ENCODE measurements at regions not wholly inside any gene's neighbourhood (a gene's known extent, or its start where the extent isn't known, plus 50 kb on each side); places are given as distances from the start of the nearest gene placed in this dataset.
"Not testable (repeated sequence)": the region's sequence is repeated elsewhere in the genome, so short reads cannot be mapped to it uniquely, and the experiment has no call there.

DNA sequence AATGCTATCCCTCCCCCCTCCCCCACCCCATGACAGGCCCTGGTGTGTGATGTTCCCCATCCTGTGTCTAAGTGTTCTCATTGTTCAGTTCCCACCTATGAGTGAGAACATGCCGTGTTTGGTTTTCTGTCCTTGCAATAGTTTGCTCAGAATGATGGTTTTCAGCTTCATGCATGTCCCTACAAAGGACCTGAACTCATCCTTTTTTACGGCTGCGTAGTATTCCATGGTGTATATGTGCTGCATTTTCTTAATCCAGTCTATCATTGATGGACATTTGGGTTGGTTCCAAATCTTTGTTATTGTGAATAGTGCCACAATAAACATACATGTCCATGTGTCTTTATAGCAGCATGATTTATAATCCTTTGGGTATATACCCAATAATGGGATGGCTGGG lies 215.0 kb downstream of the DLEU7 start:
- H3K9me3 ChIP-seq (ENCODE audit: insufficient read depth, low read depth, low read length); H3K27me3 ChIP-seq (ENCODE audit: insufficient read depth, low read length); H3K27ac ChIP-seq (ENCODE audit: low read depth, low read length); H3K4me3 ChIP-seq (ENCODE audit: low read length); H3K4me1 ChIP-seq (ENCODE audit: insufficient read depth, low read length); H3K9ac ChIP-seq (ENCODE audit: low read depth, low read length); H3K36me3 ChIP-seq (ENCODE audit: insufficient read depth, low read length): not testable (repeated sequence)
- whole genome bisulfite sequencing, result 94% methylated on average over 3 of the region's 3 CpGs

DNA sequence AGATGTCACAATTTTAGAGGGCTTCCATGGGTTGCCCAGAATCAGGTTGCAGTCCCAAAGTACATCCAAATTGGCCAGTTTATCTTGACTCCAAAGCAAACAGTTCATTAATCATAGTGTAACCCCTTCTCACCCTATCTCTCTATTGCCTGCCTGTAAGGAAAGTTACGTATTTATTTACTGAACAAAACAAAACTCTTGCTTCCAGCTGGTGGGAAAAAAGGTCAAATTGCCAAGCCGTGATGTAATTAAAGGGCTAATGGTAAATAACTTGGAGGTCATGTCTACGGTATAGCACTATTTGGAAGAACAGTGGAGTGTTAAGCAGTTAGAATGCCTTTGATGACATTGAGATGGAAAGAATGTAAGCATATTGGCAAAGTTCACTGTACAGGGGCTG lies 214.0 kb downstream of the DLEU7 start:
- H3K9me3 ChIP-seq (ENCODE audit: insufficient read depth, low read depth, low read length), result no peaks in the 10 kb centered on the region
- no peak overlapping the region for H3K27ac ChIP-seq (ENCODE audit: low read depth, low read length)
- H3K27me3 ChIP-seq (ENCODE audit: insufficient read depth, low read length), result no peaks in the 10 kb centered on the region
- no peak overlapping the region for H3K9ac ChIP-seq (ENCODE audit: low read depth, low read length)
- WGBS, result 95% methylated on average over 3 of the region's 3 CpGs
- no peaks in the 10 kb centered on the region for H3K4me1 ChIP-seq (ENCODE audit: insufficient read depth, low read length)
- no peak overlapping the region for H3K4me3 ChIP-seq (ENCODE audit: low read length)
- H3K36me3 ChIP-seq (ENCODE audit: insufficient read depth, low read length), result no peaks in the 10 kb centered on the region

DNA sequence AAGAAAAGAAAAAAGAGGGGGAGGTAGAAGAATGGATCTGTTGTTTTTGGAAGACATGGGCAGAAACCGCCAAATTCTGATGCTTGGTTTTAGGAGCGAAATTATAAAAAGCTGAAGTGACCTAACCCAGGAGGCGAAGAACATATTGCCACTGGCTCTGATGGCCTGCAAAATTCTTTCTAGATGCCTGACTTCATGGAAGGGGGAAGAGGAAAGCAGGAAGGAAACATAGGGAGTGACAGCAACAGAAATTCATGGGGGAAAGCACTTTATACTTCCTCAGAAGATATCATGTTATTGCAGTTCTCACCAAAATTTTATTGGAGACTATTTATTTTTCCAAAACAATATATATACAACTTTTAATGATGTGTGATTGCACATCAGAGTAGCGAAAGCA lies 213.5 kb downstream of the DLEU7 start:
- no peak overlapping the region for H3K27ac ChIP-seq (ENCODE audit: low read depth, low read length)
- 94% methylated on average over 4 of the region's 4 CpGs for WGBS
- no peak overlapping the region for H3K9ac ChIP-seq (ENCODE audit: low read depth, low read length)
- no peak overlapping the region for H3K4me3 ChIP-seq (ENCODE audit: low read length)
- H3K36me3 ChIP-seq (ENCODE audit: insufficient read depth, low read length), result no peaks in the 10 kb centered on the region
- H3K27me3 ChIP-seq (ENCODE audit: insufficient read depth, low read length), result no peaks in the 10 kb centered on the region
- H3K4me1 ChIP-seq (ENCODE audit: insufficient read depth, low read length), result no peaks in the 10 kb centered on the region
- H3K9me3 ChIP-seq (ENCODE audit: insufficient read depth, low read depth, low read length), result no peaks in the 10 kb centered on the region

DNA sequence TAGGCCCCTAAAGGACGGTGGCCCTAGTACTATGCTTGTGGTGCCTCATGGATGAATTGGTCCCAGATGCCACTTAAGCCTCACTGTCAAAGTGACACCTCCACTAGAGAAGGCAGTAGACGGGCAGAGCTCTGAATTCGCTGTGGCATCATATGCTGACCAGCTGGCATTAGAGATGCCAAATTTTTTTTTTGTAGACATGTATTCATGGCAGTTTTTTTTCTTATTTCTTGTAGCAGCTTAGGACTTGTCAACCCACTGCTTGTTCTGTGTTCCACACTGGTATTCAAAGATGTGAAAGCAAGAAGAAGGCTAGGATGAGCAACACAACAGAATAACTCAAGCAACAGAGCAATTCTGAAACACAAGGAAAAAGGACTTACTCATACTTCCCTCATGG lies 212.5 kb downstream of the DLEU7 start:
- no peaks in the 10 kb centered on the region for H3K27me3 ChIP-seq (ENCODE audit: insufficient read depth, low read length)
- H3K4me1 ChIP-seq (ENCODE audit: insufficient read depth, low read length), result peaks cover 6% of the 10 kb centered on the region; the same call in 1 of the 2 replicates
- H3K27ac ChIP-seq (ENCODE audit: low read depth, low read length), result no peak overlapping the region
- no peaks in the 10 kb centered on the region for H3K9me3 ChIP-seq (ENCODE audit: insufficient read depth, low read depth, low read length)
- no peaks in the 10 kb centered on the region for H3K36me3 ChIP-seq (ENCODE audit: insufficient read depth, low read length)
- H3K4me3 ChIP-seq (ENCODE audit: low read length), result no peak overlapping the region
- 94% methylated on average over 3 of the region's 3 CpGs for WGBS
- no peak overlapping the region for H3K9ac ChIP-seq (ENCODE audit: low read depth, low read length)

GRCh38 chr13:50634339-50634738 lies 209.2 kb downstream of the DLEU7 start:
- 98% methylated on average over 3 of the region's 3 CpGs for WGBS
- Histone ChIP-seq H3K9me3 (ENCODE audit: insufficient read depth, low read depth, low read length) (no peaks in the 10 kb centered on the region), H3K4me3 (ENCODE audit: low read length) (no peak overlapping the region), H3K27ac (ENCODE audit: low read depth, low read length) (no peak overlapping the region), H3K27me3 (ENCODE audit: insufficient read depth, low read length) (no peaks in the 10 kb centered on the region), H3K9ac (ENCODE audit: low read depth, low read length) (no peak overlapping the region), H3K36me3 (ENCODE audit: insufficient read depth, low read length) (no peaks in the 10 kb centered on the region), H3K4me1 (ENCODE audit: insufficient read depth, low read length) (peaks cover 15% of the 10 kb centered on the region)

GRCh38 chr13:50635504-50635903 lies 208.0 kb downstream of the DLEU7 start:
- 85% methylated on average over 3 of the region's 3 CpGs for WGBS
- Histone ChIP-seq H3K9ac (ENCODE audit: low read depth, low read length) (no peak overlapping the region), H3K36me3 (ENCODE audit: insufficient read depth, low read length) (no peaks in the 10 kb centered on the region), H3K4me1 (ENCODE audit: insufficient read depth, low read length) (peaks cover 15% of the 10 kb centered on the region), H3K27ac (ENCODE audit: low read depth, low read length) (no peak overlapping the region), H3K9me3 (ENCODE audit: insufficient read depth, low read depth, low read length) (no peaks in the 10 kb centered on the region), H3K27me3 (ENCODE audit: insufficient read depth, low read length) (no peaks in the 10 kb centered on the region), H3K4me3 (ENCODE audit: low read length) (no peak overlapping the region)

DNA sequence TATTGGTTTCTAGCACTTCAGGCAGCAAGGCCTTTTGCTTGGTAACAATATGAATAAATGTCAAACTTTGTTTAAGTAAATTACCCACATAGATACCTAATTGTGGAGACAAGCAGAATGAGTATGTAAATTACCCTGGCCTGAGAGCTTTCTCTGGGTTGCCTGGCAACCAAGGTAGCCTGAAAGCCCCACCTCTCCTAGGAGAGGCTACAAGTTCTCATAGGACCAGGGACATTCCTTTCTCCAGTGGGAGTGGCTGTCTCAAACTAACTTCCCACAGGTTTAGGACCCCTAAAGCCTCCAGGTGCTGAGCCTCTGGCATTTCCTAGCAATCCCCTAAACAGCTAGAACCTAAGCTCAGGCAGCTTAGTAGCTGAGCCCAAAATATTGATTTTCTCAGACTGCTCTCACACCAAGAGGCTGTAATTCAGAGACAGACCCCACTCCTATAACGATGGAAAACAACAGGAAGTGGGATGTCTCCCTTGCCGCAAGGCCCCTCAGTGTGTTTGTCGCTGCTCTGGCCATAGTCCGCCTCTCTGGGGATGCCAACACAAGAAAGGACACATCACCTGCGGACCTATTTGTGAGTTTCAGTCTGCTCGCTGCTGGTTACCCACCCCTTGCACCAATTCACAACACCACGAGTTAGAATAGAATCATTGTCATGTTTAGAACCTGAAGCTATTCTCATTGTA lies 207.3 kb downstream of the DLEU7 start:
- Histone ChIP-seq H3K4me3 (ENCODE audit: low read length) (peak overlapping the region; percentile 9), H3K4me1 (ENCODE audit: insufficient read depth, low read length) (peaks cover 15% of the 10 kb centered on the region), H3K9ac (ENCODE audit: low read depth, low read length) (no peak overlapping the region), H3K36me3 (ENCODE audit: insufficient read depth, low read length) (no peaks in the 10 kb centered on the region), H3K27ac (ENCODE audit: low read depth, low read length) (no peak overlapping the region; the same call in 1 of the 2 replicates), H3K27me3 (ENCODE audit: insufficient read depth, low read length) (no peaks in the 10 kb centered on the region), H3K9me3 (ENCODE audit: insufficient read depth, low read depth, low read length) (no peaks in the 10 kb centered on the region)
- 51% methylated on average over 7 of the region's 7 CpGs for WGBS

- 93% methylated on average over 5 of the region's 5 CpGs for WGBS
- Histone ChIP-seq H3K4me3 (ENCODE audit: low read length) (no peak overlapping the region), H3K4me1 (ENCODE audit: insufficient read depth, low read length) (no peaks in the 10 kb centered on the region)
Observed at GRCh38 chr13:50643060-50643459, 200.4 kb downstream of the DLEU7 start.

GRCh38 chr13:50644081-50644871 lies 199.2 kb downstream of the DLEU7 start:
- Histone ChIP-seq H3K27me3 (ENCODE audit: insufficient read depth, low read length) (no peaks in the 10 kb centered on the region), H3K9ac (ENCODE audit: low read depth, low read length) (no peak overlapping the region), H3K27ac (ENCODE audit: low read depth, low read length) (no peak overlapping the region), H3K4me3 (ENCODE audit: low read length) (no peak overlapping the region), H3K9me3 (ENCODE audit: insufficient read depth, low read depth, low read length) (no peaks in the 10 kb centered on the region), H3K36me3 (ENCODE audit: insufficient read depth, low read length) (no peaks in the 10 kb centered on the region), H3K4me1 (ENCODE audit: insufficient read depth, low read length) (no peaks in the 10 kb centered on the region)
- WGBS, result 92% methylated on average over 3 of the region's 5 CpGs

More at GRCh38 chr13:50643060-50643459, 200.4 kb downstream of the DLEU7 start:
- no peaks in the 10 kb centered on the region for H3K9me3 ChIP-seq (ENCODE audit: insufficient read depth, low read depth, low read length)
- no peak overlapping the region for H3K9ac ChIP-seq (ENCODE audit: low read depth, low read length)
- no peaks in the 10 kb centered on the region for H3K36me3 ChIP-seq (ENCODE audit: insufficient read depth, low read length)
- no peak overlapping the region for H3K27ac ChIP-seq (ENCODE audit: low read depth, low read length)
- H3K27me3 ChIP-seq (ENCODE audit: insufficient read depth, low read length), result no peaks in the 10 kb centered on the region

GRCh38 chr13:50645092-50645491 lies 198.4 kb downstream of the DLEU7 start:
- no peak overlapping the region for H3K27ac ChIP-seq (ENCODE audit: low read depth, low read length)
- H3K27me3 ChIP-seq (ENCODE audit: insufficient read depth, low read length), result no peaks in the 10 kb centered on the region
- no peaks in the 10 kb centered on the region for H3K9me3 ChIP-seq (ENCODE audit: insufficient read depth, low read depth, low read length)
- no peak overlapping the region for H3K9ac ChIP-seq (ENCODE audit: low read depth, low read length)
- H3K36me3 ChIP-seq (ENCODE audit: insufficient read depth, low read length), result no peaks in the 10 kb centered on the region
- no peak overlapping the region for H3K4me3 ChIP-seq (ENCODE audit: low read length)
- WGBS, result 90% methylated on average over 4 of the region's 4 CpGs
- no peaks in the 10 kb centered on the region for H3K4me1 ChIP-seq (ENCODE audit: insufficient read depth, low read length)

- H3K27ac ChIP-seq (ENCODE audit: low read depth, low read length), result no peak overlapping the region
- H3K9me3 ChIP-seq (ENCODE audit: insufficient read depth, low read depth, low read length), result no peaks in the 10 kb centered on the region
- H3K4me3 ChIP-seq (ENCODE audit: low read length), result no peak overlapping the region
- 96% methylated on average over 3 of the region's 3 CpGs for WGBS
- no peak overlapping the region for H3K9ac ChIP-seq (ENCODE audit: low read depth, low read length)
- H3K36me3 ChIP-seq (ENCODE audit: insufficient read depth, low read length), result no peaks in the 10 kb centered on the region
- no peaks in the 10 kb centered on the region for H3K4me1 ChIP-seq (ENCODE audit: insufficient read depth, low read length)
- no peaks in the 10 kb centered on the region for H3K27me3 ChIP-seq (ENCODE audit: insufficient read depth, low read length)
Observed at GRCh38 chr13:50646070-50646469, 197.4 kb downstream of the DLEU7 start.
